HepG2 (cell line): ENCODE measurements at regions not wholly inside any gene's neighbourhood (a gene's known extent, or its start where the extent isn't known, plus 50 kb on each side); places are given as distances from the start of the nearest gene placed in this dataset.

ENCODE experiments used
- ATAC-seq: fragments of 200-7000 bp; cut with Tn5 transposase; 3 replicates; pipeline ENCODE4 v1.9.1; 2020; ENCODE audit warnings: mild to moderate bottlenecking, moderate library complexity
- BruUV-seq: library from RNA; stranded (reverse); fragments of 400-500 nt; replicated peaks from 2 replicates; lab custom pipeline; 2021; lab: Mats Ljungman, UMichigan
- CTCF ChIA-PET: fragments of 300-600 bp; formaldehyde crosslinking; extraction: SDS; loops from one replicate; lab custom pipeline; 2021; ENCODE audit warnings: low total read pairs, inconsistent platforms, low intra/inter-chr PET ratio; lab: Yijun Ruan, JAX
- POLR2A ChIA-PET: fragments of 350-600 bp; sonication (Branson Sonifier 250); formaldehyde crosslinking; loops from one replicate; lab custom pipeline; 2020; ENCODE audit warnings: antibody characterized with exemption, inconsistent platforms; lab: Yijun Ruan, JAX
- DNase-seq: peaks from one replicate; pipeline ENCODE4 v3.0.0-alpha.2; 2015; ENCODE audit warnings: low spot score
- FAIRE-seq: peaks from 3 replicates; lab custom pipeline; 2011; peaks lifted over from hg19 to GRCh38; lab: Jason Lieb, UNC
- H2AFZ ChIP-seq: one replicate; pipeline ENCODE4 v1.6.1; 2011; ENCODE audit warnings: low read length, inconsistent platforms
- H3K27ac ChIP-seq: fragments of 300-600 bp; 3 replicates; pipeline ENCODE4 v1.8.0; 2011; ENCODE audit warnings: mixed run types, mild to moderate bottlenecking, mixed read lengths, low read length, inconsistent platforms; ENCODE audit not compliant: insufficient read depth; ENCODE audit errors: extremely low read length
- H3K27me3 ChIP-seq, 2 experiments: fragments of 200-600 bp in 1 of 2; 2 replicates in 1 of 2; 3 replicates in 1 of 2; pipeline versions ENCODE4 v1.6.0 to v1.8.0; 2011; ENCODE audit warnings: low read length in 2 of 2, mild to moderate bottlenecking in 2 of 2, moderate library complexity in 2 of 2, inconsistent platforms in 1 of 2; ENCODE audit not compliant: insufficient read depth in 2 of 2, control insufficient read depth in 1 of 2
- H3K36me3 ChIP-seq, 2 experiments: fragments of 200-600 bp in 1 of 2; replicated peaks in 1 of 2; 2 replicates in 1 of 2; 3 replicates in 1 of 2; pipeline versions ENCODE4 v1.5.1 to v1.8.0; 2011; ENCODE audit warnings: low read length in 2 of 2, inconsistent platforms in 1 of 2; ENCODE audit not compliant: insufficient read depth in 2 of 2, control insufficient read depth in 1 of 2
- H3K4me1 ChIP-seq: 2 replicates; pipeline ENCODE4 v1.5.1; 2012; ENCODE audit warnings: low read length, inconsistent platforms; ENCODE audit not compliant: insufficient read depth
- H3K4me2 ChIP-seq: 2 replicates; pipeline ENCODE4 v1.6.0; 2011; ENCODE audit warnings: low read depth, low read length, inconsistent platforms
- H3K4me3 ChIP-seq, 3 experiments: fragments of 200-600 bp in 1 of 3; sonication (generic), shearing (Covaris generic) in 1 of 3; replicated peaks in 1 of 3; 2 replicates each; pipeline ENCODE4 v1.5.1; 2011 to 2016; ENCODE audit warnings: low read length in 3 of 3, inconsistent platforms in 2 of 3, low read depth in 2 of 3, mild to moderate bottlenecking in 2 of 3, control low read depth in 1 of 3, mixed read lengths in 1 of 3; ENCODE audit not compliant: insufficient read depth in 1 of 3
- H3K79me2 ChIP-seq: one replicate; pipeline ENCODE4 v1.6.1; 2011; ENCODE audit warnings: low read length, inconsistent platforms; ENCODE audit not compliant: insufficient read depth
- H3K9ac ChIP-seq: 2 replicates; pipeline ENCODE4 v1.6.0; 2011; ENCODE audit warnings: mild to moderate bottlenecking, low read depth, low read length, inconsistent platforms; ENCODE audit not compliant: insufficient read depth
- H3K9me3 ChIP-seq: 2 replicates; pipeline ENCODE4 v1.5.1; 2012; ENCODE audit warnings: mild to moderate bottlenecking, low read length
- H4K20me1 ChIP-seq: 2 replicates; pipeline ENCODE4 v1.6.0; 2011; ENCODE audit warnings: inconsistent platforms, mild to moderate bottlenecking, low read length, moderate library complexity; ENCODE audit not compliant: insufficient read depth
- CCDC6 ChIP-seq: sonication (generic); formaldehyde crosslinking; IDR thresholded peaks from 2 replicates; pipeline ENCODE4 v1.8.1; 2022; ENCODE audit warnings: mild to moderate bottlenecking, missing genetic modification reagents, moderate library complexity
- GATA4 ChIP-seq: sonication (generic); IDR thresholded peaks from 2 replicates; pipeline ENCODE4 v1.6.1; 2016; ENCODE audit warnings: antibody characterized with exemption, low read depth, borderline replicate concordance
- JUNB ChIP-seq: sonication (generic); formaldehyde crosslinking; IDR thresholded peaks from 2 replicates; pipeline ENCODE4 v1.8.0; 2022; ENCODE audit warnings: missing genetic modification reagents, mild to moderate bottlenecking, borderline replicate concordance
- SMARCC2 ChIP-seq: fragments of 450-650 bp; IDR thresholded peaks from 2 replicates; pipeline ENCODE4 v1.6.1; 2017; ENCODE audit warnings: antibody characterized with exemption, mild to moderate bottlenecking
- SNAI1 ChIP-seq: sonication (generic); formaldehyde crosslinking; IDR thresholded peaks from 2 replicates; pipeline ENCODE4 v1.5.0; 2020; ENCODE audit warnings: mild to moderate bottlenecking, missing genetic modification reagents, borderline replicate concordance
- STAG1 ChIP-seq: sonication (generic); formaldehyde crosslinking; IDR thresholded peaks from 2 replicates; pipeline ENCODE4 v1.4.0; 2020; ENCODE audit warnings: missing genetic modification reagents
- ZMYM3 ChIP-seq: sonication (generic); formaldehyde crosslinking; IDR thresholded peaks from 2 replicates; pipeline ENCODE4 v1.5.1; 2020; ENCODE audit warnings: mild to moderate bottlenecking, missing genetic modification reagents
- ZNF543 ChIP-seq: sonication (generic); formaldehyde crosslinking; IDR thresholded peaks from 2 replicates; pipeline ENCODE4 v1.4.0; 2020; ENCODE audit warnings: mild to moderate bottlenecking, missing genetic modification reagents
- ZNF674 ChIP-seq: sonication (generic); formaldehyde crosslinking; IDR thresholded peaks from 2 replicates; pipeline ENCODE4 v1.5.0; 2020; ENCODE audit warnings: low read depth, mild to moderate bottlenecking, missing genetic modification reagents
- ZNF883 ChIP-seq: sonication (generic); formaldehyde crosslinking; IDR thresholded peaks from 2 replicates; pipeline ENCODE4 v1.5.1; 2020; ENCODE audit warnings: mild to moderate bottlenecking, missing genetic modification reagents; ENCODE audit errors: not compliant biosample characterization
- WGBS: methylation state at CpG from one replicate; pipeline ENCODE4 v1.1.6; 2017; ENCODE audit warnings: low lambda C conversion rate; 5-methylcytosine and 5-hydroxymethylcytosine counted together
- in situ Hi-C: cut with HindIII; loops from 2 replicates; pipeline ENCODE4 v1.10.0; 2017; ENCODE audit warnings: low pct_unique_long_range_greater_than_20kb; ENCODE audit not compliant: extremely low pct_ligation_motif_present
- intact Hi-C: fragments of 100-400 bp; cut with micrococcal nuclease; formaldehyde crosslinking; loops from one replicate; pipeline ENCODE4 v1.10.0; 2022; ENCODE audit not compliant: unreplicated experiment
- TF ChIP-seq, protein P1 (sequence below): sonication (generic); formaldehyde crosslinking; IDR thresholded peaks from 2 replicates; pipeline ENCODE4 v1.8.0; 2022; ENCODE audit warnings: missing genetic modification reagents, mild to moderate bottlenecking, borderline replicate concordance

- in situ Hi-C loops = no loop called here
- H3K9ac ChIP-seq = no peak overlapping the region
- no peak for FAIRE-seq
- CTCF ChIA-PET = no interaction called here
- H3K4me3 ChIP-seq = no peak overlapping the region
- H3K79me2 ChIP-seq = no peaks in the 10 kb centered on the region
- H3K27me3 ChIP-seq = no peaks in the 10 kb centered on the region
- TF ChIP-seq, protein P1, sequence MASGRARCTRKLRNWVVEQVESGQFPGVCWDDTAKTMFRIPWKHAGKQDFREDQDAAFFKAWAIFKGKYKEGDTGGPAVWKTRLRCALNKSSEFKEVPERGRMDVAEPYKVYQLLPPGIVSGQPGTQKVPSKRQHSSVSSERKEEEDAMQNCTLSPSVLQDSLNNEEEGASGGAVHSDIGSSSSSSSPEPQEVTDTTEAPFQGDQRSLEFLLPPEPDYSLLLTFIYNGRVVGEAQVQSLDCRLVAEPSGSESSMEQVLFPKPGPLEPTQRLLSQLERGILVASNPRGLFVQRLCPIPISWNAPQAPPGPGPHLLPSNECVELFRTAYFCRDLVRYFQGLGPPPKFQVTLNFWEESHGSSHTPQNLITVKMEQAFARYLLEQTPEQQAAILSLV (CRISPR knock-in tag) = no peak
- TF ChIP-seq SMARCC2 = no peak
- no peak for TF ChIP-seq STAG1 (CRISPR knock-in tag)
- TF ChIP-seq ZNF674 (CRISPR knock-in tag) = no peak
- TF ChIP-seq ZNF543 (CRISPR knock-in tag) = no peak
- no peak for TF ChIP-seq GATA4
- no peak for TF ChIP-seq CCDC6
- TF ChIP-seq JUNB (CRISPR knock-in tag) = no peak
- no peak for TF ChIP-seq SNAI1 (CRISPR knock-in tag)
- TF ChIP-seq ZNF883 (CRISPR knock-in tag) = no peak
- no peak for TF ChIP-seq ZMYM3
- TF ChIP-seq, all 625 proteins: peak for 0
- ATAC-seq (no peak), DNase-seq (no peak)
- H3K4me1 ChIP-seq = peaks cover 1% of the 10 kb centered on the region
- H3K4me2 ChIP-seq = no peak overlapping the region
- no peaks in the 10 kb centered on the region for H4K20me1 ChIP-seq
- WGBS = 66% methylated on average over 6 of the region's 6 CpGs
- intact Hi-C loops = no loop called here
- no TSS peak for BruUV-seq
- H3K9me3 ChIP-seq = no peaks in the 10 kb centered on the region
- no peaks in the 10 kb centered on the region for H3K36me3 ChIP-seq
- H2AFZ ChIP-seq = no peak overlapping the region
- H3K27ac ChIP-seq = no peak overlapping the region
- POLR2A ChIA-PET = no interaction called here
These were observed 80.0 kb upstream of the TIAM1 start for GRCh38 chr21:31424058-31424457.
